ENCODE measurements at regions not wholly inside any gene's neighbourhood (a gene's known extent, or its start where the extent isn't known, plus 50 kb on each side); places are given as distances from the start of the nearest gene placed in this dataset.
"Not testable (repeated sequence)": the region's sequence is repeated elsewhere in the genome, so short reads cannot be mapped to it uniquely, and the experiment has no call there.

DNA sequence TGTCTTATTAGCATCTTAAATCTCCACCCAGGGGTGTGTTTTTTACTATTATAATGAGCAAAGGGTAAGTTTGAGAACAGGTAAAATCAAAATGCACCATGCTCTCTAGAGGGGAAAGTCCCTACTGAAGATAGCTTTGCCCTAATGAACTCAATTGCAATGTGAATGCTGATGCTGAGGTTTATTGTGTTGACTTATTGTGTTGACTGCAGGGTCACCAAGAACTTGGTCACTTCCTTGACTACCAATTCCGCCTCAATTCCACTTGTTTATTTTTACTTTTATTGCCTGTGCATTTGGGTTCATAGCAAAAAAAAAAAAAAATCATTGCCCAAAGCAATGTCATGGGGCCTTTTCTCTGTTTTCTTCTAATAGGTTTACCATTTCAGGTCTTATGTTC, 67.7 kb upstream of the SRD5A3 start:
- TF ChIP-seq, protein P1, sequence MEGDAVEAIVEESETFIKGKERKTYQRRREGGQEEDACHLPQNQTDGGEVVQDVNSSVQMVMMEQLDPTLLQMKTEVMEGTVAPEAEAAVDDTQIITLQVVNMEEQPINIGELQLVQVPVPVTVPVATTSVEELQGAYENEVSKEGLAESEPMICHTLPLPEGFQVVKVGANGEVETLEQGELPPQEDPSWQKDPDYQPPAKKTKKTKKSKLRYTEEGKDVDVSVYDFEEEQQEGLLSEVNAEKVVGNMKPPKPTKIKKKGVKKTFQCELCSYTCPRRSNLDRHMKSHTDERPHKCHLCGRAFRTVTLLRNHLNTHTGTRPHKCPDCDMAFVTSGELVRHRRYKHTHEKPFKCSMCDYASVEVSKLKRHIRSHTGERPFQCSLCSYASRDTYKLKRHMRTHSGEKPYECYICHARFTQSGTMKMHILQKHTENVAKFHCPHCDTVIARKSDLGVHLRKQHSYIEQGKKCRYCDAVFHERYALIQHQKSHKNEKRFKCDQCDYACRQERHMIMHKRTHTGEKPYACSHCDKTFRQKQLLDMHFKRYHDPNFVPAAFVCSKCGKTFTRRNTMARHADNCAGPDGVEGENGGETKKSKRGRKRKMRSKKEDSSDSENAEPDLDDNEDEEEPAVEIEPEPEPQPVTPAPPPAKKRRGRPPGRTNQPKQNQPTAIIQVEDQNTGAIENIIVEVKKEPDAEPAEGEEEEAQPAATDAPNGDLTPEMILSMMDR (conservative IDR thresholded peaks at IDR 0.05; ENCODE audit: low read depth, low read length) = no peak
- no peak for DNase-seq (ENCODE audit: low read depth)
- H3K4me3 ChIP-seq (ENCODE audit: low read length) = no peak overlapping the region

GRCh38 chr4:55280474-55280873, 65.6 kb upstream of the SRD5A3 start:
- DNase-seq (ENCODE audit: low read depth); H3K4me3 ChIP-seq (ENCODE audit: low read length): not testable (repeated sequence)

GRCh38 chr4:55281118-55281683, 64.8 kb upstream of the SRD5A3 start:
- DNase-seq (ENCODE audit: low read depth); H3K4me3 ChIP-seq (ENCODE audit: low read length): not testable (repeated sequence)

DNA sequence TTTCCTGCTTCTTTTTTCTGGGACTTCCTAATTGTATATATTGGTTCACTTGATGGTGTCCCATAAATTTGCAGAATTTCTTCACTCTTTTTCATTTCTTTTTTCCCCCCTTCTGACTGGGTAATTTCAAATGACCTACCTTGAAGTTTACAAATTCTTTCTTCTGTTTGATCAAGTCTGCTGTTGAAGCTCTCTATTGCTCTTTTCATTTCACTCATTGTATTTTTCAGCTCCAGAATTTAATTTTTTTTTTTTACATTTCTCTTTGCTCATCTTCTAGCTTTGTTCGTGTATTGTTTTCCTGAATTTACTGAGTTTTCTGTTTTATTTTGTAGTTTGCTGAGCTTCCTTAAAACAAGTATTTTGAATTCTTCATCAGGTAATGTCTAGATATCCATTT, 61.7 kb upstream of the SRD5A3 start:
- no peak for DNase-seq (ENCODE audit: low read depth)
- TF ChIP-seq, protein P1 (conservative IDR thresholded peaks at IDR 0.05; ENCODE audit: low read depth, low read length) = no peak
- no peak overlapping the region for H3K4me3 ChIP-seq (ENCODE audit: low read length)

GRCh38 chr4:55291227-55291640, 54.8 kb upstream of the SRD5A3 start:
- TF ChIP-seq, protein P1 (conservative IDR thresholded peaks at IDR 0.05; ENCODE audit: low read depth, low read length) = no peak
- no peak overlapping the region for H3K4me3 ChIP-seq (ENCODE audit: low read length)
- DNase-seq (ENCODE audit: low read depth) = no peak

DNA sequence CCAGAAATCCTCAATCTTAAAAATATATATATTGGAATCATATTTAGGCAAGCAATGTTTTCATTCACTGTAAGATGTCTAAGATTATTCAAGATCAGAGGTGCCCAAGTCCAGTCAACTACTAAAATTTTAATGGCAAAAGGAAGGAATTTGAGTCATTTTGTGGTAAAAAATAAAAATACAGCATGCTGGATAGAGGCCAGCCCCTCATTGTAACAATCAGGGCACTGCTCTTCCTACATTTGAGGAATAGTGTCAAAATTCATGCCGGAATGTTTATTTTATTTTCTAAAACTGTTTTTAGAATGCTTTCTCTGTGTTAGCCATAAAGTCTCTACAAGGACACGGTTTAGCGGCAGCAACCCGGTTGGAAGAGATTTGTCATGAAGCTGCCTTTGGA, 49.9 kb upstream of the SRD5A3 start:
- TF ChIP-seq, protein P1 (conservative IDR thresholded peaks at IDR 0.05; ENCODE audit: low read depth, low read length) = no peak
- H3K4me3 ChIP-seq (ENCODE audit: low read length) = no peak overlapping the region
- no peak for DNase-seq (ENCODE audit: low read depth)

Data from retinal pigment epithelial cell (primary cell).